ENCODE measurements at regions not wholly inside any gene's neighbourhood (a gene's known extent, or its start where the extent isn't known, plus 50 kb on each side); places are given as distances from the start of the nearest gene placed in this dataset.
A peak's percentile ranks its signal among the peaks of the same experiment; 100 is the strongest.
"Not testable (repeated sequence)": the region's sequence is repeated elsewhere in the genome, so short reads cannot be mapped to it uniquely, and the experiment has no call there.

DNA sequence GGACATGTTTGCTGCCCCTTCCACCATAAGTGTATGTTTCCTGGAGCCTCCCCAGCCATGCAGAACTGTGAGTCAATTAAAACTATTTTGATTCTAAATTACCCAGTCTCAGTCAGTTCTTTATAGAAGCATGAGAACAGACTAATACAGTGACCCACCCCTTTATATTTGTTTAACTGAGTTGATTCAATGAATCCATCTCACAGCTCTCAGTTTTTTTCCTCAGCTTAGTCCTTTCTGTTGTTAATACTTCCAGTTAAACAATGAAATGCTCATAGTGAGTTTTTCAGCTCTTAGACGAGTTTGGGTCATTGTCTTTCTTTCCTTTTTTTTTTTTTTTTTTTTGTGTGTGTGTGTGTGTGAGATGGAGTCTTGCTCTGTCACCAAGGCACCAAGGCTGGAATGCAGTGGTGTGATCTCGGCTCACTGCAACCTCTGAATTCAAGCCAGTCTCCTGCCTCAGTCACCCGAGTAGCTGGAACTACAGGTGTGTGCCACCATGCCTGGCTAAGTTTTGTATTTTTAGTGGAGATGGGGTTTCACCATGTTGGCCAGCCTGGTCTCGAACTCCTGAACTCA is 627.4 kb downstream of the SPATA31A7 start:
- H3K36me3 ChIP-seq; ATAC-seq (ENCODE audit: low FRiP score in 2 of 2); H3K27me3 ChIP-seq; DNase-seq; H3K4me3 ChIP-seq; H3K4me1 ChIP-seq; H3K9me3 ChIP-seq; H3K27ac ChIP-seq: not testable (repeated sequence)
- WGBS, 2 donors, result no CpG with 5 or more reads among the region's 4 CpGs

DNA sequence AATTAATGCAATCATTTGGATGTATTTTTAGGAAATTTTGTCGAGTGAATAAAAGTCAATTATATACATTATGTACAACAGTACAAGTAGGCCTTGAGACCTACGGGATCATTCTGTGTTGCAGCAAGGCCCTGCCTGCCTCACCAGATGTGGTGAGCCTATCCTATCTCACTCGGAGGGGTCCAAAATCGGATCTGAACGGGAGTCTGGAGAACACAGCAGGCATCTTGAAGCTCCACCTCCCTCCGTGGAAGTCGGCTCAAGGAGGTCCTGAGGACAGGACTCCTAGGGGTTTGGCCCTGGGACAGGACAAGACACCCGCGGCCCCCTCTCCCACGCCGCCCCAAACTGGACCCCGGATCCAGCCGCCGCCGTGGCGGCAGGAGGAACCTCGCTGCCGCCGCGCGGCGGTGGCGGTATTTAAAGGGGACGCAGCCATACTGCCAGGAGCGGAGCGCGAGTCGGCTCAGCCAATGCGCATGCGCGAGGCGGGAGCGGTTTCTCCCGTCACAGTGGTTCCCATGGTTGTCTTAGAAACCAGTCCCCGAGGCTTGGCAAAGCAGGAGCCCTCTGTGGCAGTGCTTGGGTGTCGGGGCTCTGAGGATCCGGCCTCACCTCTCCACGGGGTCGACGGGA is 663.9 kb downstream of the SPATA31A7 start:
- peak in 1 of 2 donors; percentile 84 for ATAC-seq (ENCODE audit: low FRiP score in 2 of 2)
- H3K27me3 ChIP-seq, H3K27ac ChIP-seq, H3K36me3 ChIP-seq, H3K4me1 ChIP-seq, H3K9me3 ChIP-seq: not testable (repeated sequence)
- H3K4me3 ChIP-seq, result peak overlapping the region in 3 of 4 donors; percentile 30 to 48 (median 42)
- WGBS, 2 donors, result 0% methylated on average over 6 of the region's 40 CpGs; no CpG with 5 or more reads in 1 of the 2 donors
- DNase-seq, result peak; percentile 92 to 95

DNA sequence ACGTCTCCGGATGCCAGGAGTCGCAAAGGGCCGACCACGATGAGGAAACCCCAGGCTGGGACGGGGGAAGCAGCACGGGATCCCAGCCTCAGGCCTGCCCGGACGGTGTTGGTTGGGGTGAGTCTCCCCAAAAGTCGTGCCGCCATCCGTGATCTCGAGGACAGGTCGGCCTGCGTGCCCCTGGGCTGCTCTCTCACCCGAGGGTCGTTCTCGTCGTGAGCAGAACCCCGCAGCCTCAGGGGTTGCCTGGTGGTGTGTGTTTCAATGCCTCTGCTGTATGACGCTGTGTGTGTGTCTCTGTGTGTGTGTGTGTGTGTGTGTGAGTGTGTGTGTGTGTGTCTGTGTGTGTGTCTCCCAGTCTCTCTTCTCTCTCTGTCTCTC is 664.4 kb downstream of the SPATA31A7 start:
- H3K9me3 ChIP-seq; H3K27me3 ChIP-seq; H3K36me3 ChIP-seq; H3K4me1 ChIP-seq; ATAC-seq (ENCODE audit: low FRiP score in 2 of 2): not testable (repeated sequence)
- Histone ChIP-seq H3K4me3 (peak overlapping the region in 3 of 4 donors; percentile 30 to 48 (median 42)), H3K27ac (peak overlapping the region in 1 of 4 donors; percentile 35)
- DNase-seq, result peak in 1 of 2 donors; percentile 61
- no CpG with 5 or more reads among the region's 21 CpGs for WGBS, 2 donors

DNA sequence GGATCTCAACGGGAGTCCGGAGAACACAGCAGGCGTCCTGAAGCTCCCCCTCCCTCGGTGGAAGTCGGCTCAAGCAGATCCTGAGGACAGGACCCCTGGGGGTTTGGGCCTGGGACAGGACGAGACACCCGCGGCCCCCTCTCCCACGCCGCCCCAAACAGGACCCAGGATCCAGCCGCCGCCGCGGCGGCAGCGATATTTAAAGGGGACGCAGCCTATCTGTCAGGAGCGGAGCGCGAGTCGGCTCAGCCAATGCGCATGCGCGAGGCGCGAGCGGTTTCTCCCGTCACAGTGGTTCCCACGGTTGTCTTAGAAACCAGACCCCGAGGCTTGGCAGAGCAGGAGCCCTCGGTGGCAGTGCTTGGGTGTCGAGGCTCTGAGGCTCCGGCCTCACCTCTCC is 666.4 kb downstream of the SPATA31A7 start:
- H3K4me1 ChIP-seq, H3K27me3 ChIP-seq, H3K27ac ChIP-seq, H3K4me3 ChIP-seq, DNase-seq, H3K36me3 ChIP-seq, H3K9me3 ChIP-seq: not testable (repeated sequence)
- peak; percentile 73 to 93 for ATAC-seq (ENCODE audit: low FRiP score in 2 of 2)
- WGBS, 2 donors, result no CpG with 5 or more reads among the region's 33 CpGs

DNA sequence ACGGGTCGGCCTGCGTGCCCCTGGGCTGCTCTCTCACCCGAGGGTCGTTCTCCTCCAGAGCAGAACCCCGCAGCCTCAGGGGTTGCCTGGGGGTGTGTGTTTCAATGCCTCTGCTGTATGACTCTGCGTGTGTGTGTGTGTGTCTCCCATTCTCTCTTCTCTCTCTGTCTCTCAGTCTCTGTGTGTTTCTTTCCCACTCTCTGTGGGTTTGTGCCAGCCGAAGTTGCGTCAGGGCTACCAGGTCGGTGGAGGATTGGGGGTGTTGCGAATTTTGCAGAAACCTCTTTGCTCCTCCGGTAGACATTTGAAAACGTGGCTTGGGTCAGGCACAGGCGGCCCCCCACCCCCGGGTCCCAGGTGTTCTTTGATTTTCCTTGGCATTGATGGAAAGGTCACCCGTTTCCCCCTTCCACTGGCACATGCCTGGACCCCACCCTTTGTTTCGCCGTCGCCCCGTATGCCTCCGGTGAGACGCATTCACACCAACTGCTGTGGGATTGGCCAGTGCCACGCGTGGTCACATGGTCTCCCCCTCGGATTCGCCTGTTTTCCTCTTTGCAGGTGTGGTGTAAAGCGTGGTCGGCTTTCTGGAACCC is 667.1 kb downstream of the SPATA31A7 start:
- H3K27me3 ChIP-seq, H3K9me3 ChIP-seq, DNase-seq, H3K27ac ChIP-seq, H3K4me3 ChIP-seq, H3K36me3 ChIP-seq, H3K4me1 ChIP-seq: not testable (repeated sequence)
- 47 to 48% methylated on average over 7 to 8 of the region's 28 CpGs for WGBS, 2 donors
- peak in 1 of 2 donors; percentile 17 for ATAC-seq (ENCODE audit: low FRiP score in 2 of 2)

DNA sequence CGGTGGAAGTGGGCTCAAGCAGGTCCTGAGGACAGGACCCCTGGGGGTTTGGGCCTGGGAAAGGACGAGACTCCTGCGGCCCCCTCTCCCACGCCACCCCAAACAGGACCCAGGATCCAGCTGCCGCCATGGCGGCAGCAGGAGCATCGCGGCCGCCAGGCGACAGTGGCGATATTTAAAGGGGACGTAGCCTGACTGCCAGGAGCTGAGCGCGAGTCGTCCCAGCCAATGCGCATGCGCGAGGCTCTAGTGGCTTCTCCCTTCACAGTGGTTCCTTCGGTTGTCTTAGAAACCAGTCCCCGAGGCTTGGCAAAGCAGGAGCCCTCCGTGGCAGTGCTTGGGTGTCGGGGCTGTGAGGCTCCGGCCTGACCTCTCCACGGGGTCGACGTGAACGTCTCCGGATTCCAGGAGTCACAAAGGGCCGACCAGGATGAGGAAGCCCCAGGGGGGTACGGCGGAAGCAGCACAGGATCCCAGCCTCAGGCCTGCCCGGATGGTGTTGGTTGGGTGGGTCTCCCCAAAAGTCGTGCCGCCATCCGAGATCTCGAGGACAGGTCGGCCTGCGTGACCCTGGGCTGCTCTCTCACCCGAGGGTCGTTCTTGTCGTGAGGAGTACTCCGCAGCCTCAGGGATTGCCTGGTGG is 668.0 kb downstream of the SPATA31A7 start:
- not testable (repeated sequence) for H3K4me1 ChIP-seq, H3K9me3 ChIP-seq, H3K27me3 ChIP-seq, H3K4me3 ChIP-seq, H3K36me3 ChIP-seq, DNase-seq, H3K27ac ChIP-seq
- WGBS, 2 donors, result no CpG with 5 or more reads among the region's 42 CpGs
- ATAC-seq (ENCODE audit: low FRiP score in 2 of 2), result peak; percentile 72 to 89

DNA sequence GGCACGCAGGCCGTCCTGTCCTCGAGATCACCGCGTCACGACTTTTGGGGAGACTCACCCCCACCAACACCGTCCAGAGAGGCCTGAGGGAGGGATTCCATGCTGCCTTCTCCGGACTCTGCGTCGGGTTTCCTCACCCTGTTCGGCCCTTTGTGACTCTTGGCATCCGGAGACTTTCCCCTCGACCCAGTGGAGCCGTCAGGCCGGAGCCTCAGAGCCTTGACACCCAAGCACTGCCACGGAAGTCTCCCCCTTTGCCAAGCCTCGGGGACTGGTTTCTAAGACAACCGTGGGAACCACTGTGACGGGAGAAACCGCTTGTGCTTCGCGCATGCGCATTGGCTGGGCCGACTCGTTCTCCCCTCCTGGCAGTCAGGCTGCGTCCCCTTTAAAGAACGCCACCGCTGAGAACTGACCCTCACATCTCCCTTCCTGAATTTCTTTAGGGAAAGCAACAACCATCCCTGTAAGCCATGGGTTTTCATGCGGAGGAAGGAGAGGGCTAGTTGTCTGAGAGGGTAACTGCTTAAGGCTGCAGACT is 672.7 kb downstream of the SPATA31A7 start:
- not testable (repeated sequence) for ATAC-seq (ENCODE audit: low FRiP score in 2 of 2); H3K36me3 ChIP-seq; H3K27me3 ChIP-seq; H3K4me3 ChIP-seq; H3K9me3 ChIP-seq; H3K4me1 ChIP-seq; H3K27ac ChIP-seq
- peak; percentile 44 to 65 for DNase-seq
- WGBS, 2 donors, result 42% methylated on average over 9 of the region's 29 CpGs; no CpG with 5 or more reads in 1 of the 2 donors

DNA sequence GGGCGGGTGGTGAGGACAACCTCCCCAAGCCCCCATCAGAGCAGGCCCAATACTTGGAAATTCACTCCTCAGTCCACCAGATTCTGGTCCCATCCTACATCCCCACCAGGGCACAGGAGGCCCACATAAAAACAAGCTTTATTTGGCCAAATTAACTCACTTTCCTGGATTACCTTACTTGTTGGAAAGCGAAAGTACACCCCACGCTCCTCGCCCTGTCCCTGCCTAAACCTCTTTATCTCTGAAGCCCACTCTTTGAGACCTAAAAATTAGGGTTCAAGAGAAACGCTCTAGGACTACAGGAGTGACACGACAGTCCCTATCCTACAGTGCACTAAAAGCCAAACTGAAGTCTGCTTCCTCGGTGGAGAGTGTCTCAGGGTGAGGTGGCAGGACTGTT is 674.6 kb downstream of the SPATA31A7 start:
- H3K9me3 ChIP-seq; DNase-seq; ATAC-seq (ENCODE audit: low FRiP score in 2 of 2); H3K4me3 ChIP-seq; H3K27me3 ChIP-seq; H3K27ac ChIP-seq; H3K4me1 ChIP-seq; H3K36me3 ChIP-seq: not testable (repeated sequence)
- WGBS, 2 donors, result 91% methylated on average over 5 of the region's 7 CpGs

DNA sequence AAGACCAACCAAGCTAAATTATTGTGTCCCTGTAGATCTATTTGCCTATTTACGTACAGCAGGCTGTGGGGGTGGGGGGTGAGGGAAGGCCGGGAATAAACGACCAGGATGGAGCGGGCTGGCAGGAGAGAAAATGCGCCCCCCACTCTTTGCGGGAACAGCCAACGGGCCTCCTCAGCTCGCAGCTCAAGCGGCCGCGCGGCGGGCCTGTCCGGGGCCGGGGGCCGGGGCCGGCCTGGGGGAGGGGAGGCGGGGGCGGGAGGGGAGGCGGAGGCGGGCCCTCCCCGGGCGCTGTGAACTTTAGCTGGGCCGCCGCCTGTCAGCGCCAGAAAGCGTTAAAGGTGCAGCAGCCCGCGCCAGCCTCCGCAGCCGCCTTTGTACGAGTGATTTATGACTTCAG is 679.1 kb downstream of the SPATA31A7 start:
- not testable (repeated sequence) for H3K9me3 ChIP-seq; DNase-seq; H3K36me3 ChIP-seq; H3K4me1 ChIP-seq; H3K27me3 ChIP-seq; ATAC-seq (ENCODE audit: low FRiP score in 2 of 2); H3K27ac ChIP-seq; H3K4me3 ChIP-seq
- no CpG with 5 or more reads among the region's 32 CpGs for WGBS, 2 donors

DNA sequence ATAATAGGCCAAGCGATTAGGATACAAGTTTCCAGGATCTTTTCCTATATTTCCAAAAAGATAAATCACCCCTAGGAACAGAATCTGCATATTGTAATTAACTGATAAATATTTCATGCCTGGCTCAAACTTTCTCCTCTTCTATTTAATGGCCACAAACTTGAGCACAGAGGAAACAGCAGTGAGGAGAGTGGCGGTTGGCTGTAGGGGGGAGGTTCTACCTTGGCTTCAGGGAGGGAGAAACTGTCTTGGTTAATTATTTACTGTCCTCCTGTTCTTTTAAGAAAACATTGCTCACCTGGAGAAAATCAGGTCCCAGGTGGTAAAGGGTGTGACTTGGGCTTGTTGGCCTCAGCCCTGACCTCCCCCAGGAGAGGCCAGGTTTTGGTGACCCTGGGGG is 682.5 kb downstream of the SPATA31A7 start:
- DNase-seq, result peak in 1 of 2 donors; percentile 20
- not testable (repeated sequence) for H3K27me3 ChIP-seq; H3K4me1 ChIP-seq; ATAC-seq (ENCODE audit: low FRiP score in 2 of 2); H3K27ac ChIP-seq; H3K9me3 ChIP-seq; H3K4me3 ChIP-seq; H3K36me3 ChIP-seq
- 94 to 100% methylated on average over 1 of the region's 2 CpGs for WGBS, 2 donors

Measured in upper lobe of left lung (tissue), 6 donors.